ENCODE measurements at regions not wholly inside any gene's neighbourhood (a gene's known extent, or its start where the extent isn't known, plus 50 kb on each side); places are given as distances from the start of the nearest gene placed in this dataset.

DNA sequence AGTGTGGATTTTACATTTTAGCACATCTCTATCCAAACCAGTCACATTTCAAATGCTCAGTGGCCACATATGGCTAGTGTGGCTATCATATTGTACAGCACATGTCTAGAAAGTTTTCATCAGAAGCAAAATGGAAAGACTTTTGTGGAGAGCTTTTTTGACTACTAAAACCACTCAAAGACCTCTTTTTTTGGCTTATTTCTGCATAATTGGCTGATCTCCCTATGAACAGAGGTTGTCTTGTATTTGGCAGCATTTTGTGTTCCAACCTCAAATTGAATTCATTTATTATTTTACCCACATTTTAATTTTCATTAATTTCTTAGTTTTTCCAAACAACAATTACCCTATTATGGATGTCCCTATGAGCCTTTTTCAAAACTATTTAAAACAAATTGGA is 395.7 kb downstream of the TLE1 start:
- TF ChIP-seq, protein P1, sequence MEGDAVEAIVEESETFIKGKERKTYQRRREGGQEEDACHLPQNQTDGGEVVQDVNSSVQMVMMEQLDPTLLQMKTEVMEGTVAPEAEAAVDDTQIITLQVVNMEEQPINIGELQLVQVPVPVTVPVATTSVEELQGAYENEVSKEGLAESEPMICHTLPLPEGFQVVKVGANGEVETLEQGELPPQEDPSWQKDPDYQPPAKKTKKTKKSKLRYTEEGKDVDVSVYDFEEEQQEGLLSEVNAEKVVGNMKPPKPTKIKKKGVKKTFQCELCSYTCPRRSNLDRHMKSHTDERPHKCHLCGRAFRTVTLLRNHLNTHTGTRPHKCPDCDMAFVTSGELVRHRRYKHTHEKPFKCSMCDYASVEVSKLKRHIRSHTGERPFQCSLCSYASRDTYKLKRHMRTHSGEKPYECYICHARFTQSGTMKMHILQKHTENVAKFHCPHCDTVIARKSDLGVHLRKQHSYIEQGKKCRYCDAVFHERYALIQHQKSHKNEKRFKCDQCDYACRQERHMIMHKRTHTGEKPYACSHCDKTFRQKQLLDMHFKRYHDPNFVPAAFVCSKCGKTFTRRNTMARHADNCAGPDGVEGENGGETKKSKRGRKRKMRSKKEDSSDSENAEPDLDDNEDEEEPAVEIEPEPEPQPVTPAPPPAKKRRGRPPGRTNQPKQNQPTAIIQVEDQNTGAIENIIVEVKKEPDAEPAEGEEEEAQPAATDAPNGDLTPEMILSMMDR (IDR thresholded peaks at IDR 0.05), result no peak
- no peak for TF ChIP-seq POLR2A (IDR thresholded peaks at IDR 0.05)

All from body of pancreas (tissue), 4 donors.